Umbilical cord (tissue), 1 donor: ENCODE measurements at regions not wholly inside any gene's neighbourhood (a gene's known extent, or its start where the extent isn't known, plus 50 kb on each side); places are given as distances from the start of the nearest gene placed in this dataset.

ENCODE experiments used
- DNase-seq: peaks from one replicate; pipeline ENCODE4 v3.0.0-alpha.2; 2015; ENCODE audit warnings: low spot score

DNA sequence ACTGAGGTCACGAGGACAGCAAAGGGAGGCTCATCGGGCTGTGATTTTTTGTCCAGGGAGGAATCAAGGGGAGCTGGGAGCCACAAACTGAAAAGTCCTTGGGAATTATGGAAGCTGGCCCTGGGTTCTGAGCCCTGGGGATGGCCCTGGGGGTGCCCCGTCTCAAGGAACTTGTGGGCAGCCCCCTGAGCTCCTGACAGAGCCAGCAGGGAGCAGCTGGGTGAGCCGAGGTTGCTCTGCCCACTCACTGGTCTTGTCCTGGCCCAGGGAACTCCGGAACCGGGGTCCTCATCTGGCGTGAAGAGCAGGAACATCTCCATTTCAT lies 61.3 kb upstream of the HDAC4 start:
- no peak for DNase-seq

DNA sequence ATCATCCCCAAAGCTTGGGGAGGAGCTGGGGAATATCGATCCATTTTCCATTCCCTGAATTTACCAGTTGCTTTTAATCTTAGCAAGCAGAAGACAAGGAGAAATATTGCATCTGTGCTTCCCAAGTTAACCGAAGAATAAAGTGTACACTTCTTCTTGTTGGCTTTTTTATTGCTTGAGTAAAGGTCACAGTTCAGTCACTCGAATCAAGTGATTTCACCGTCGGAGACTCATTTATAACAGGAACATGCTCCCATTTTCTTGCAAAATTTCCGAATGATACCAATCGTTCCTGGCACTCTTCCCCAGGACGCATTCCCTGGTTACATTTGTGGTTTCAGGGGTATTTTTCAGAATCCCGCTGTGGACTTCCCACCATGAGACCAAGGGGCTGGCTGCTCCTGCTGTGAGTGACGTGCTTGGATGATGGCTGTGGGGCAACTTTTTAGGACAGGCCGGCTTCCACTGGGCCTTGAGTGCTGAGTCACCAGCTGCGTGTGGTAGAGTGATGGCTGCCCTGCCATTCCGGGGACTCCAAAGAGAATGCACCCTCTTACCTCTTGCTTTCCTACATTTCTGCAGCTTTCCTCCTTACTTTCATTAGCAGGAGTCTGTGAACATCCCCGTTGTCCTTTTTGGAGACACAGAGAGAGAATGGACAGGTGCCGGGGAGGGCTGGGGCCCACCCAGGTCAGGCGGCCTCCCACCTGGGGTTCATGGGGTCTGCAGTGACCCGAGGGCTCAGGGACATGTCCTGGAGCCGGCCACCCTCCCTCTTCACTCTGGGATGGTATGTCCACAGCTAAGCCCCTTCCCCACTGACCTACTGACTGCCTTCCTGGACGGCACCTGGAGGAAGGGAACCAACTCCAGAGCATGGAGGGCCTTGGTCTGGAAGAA lies 60.7 kb upstream of the HDAC4 start:
- no peak for DNase-seq

DNA sequence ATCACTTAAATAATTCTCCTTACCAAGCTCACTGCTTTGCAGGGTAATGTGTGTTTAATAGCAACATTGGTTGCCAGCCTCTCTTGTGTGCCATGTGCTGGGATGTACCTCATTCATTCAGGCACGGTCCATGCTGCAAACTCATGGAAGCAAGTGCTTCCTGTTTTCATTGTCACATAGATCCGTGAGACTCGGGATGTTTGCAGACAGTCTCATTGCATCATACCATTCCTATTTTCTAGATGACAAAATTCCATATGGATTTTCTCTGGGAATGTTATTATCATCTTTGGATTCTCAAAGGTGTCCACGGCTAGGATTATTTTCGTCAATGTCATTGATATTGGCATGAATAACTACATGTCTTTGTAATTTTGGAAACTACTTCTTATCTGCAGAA lies 60.0 kb upstream of the HDAC4 start:
- no peak for DNase-seq

DNA sequence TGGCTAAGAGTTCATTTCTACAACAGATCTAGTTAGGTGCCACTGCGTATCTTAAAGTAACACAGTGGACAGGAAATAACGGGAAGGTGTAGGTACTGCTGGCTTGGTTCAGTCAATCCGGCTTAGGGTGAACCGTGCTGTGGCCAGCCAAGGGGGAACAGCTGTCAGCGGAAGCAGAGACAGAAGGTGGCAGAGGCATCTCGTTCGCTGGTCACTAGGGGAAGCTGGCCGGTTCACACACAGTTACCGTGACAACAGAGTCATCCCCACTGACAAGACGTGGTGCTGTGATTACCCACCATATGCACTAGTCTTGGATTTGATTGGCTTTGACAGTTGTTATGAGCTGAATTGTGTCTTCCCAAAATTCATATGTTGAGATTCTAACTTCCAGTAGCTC lies 58.8 kb upstream of the HDAC4 start:
- DNase-seq: no peak

DNA sequence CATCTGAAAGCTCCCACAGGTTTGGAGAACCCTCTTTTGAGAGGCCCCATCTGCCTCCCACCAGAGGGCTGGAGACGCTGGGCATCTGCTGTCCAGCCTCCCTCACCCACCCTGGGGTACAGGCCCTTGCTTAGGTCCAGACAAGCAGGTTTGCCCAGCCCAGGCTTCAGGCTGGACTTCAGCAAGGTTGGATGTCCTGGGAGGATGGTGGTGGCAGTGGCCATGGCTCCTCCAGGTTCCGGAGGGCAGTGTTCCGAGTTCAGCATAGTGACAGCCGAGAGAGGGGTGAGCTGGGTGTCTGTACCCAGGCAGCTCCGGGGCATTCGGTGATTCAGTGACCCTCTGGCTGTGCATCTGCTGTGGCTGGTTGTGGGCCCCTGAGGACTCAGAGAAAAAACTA lies 58.2 kb upstream of the HDAC4 start:
- no peak for DNase-seq

DNA sequence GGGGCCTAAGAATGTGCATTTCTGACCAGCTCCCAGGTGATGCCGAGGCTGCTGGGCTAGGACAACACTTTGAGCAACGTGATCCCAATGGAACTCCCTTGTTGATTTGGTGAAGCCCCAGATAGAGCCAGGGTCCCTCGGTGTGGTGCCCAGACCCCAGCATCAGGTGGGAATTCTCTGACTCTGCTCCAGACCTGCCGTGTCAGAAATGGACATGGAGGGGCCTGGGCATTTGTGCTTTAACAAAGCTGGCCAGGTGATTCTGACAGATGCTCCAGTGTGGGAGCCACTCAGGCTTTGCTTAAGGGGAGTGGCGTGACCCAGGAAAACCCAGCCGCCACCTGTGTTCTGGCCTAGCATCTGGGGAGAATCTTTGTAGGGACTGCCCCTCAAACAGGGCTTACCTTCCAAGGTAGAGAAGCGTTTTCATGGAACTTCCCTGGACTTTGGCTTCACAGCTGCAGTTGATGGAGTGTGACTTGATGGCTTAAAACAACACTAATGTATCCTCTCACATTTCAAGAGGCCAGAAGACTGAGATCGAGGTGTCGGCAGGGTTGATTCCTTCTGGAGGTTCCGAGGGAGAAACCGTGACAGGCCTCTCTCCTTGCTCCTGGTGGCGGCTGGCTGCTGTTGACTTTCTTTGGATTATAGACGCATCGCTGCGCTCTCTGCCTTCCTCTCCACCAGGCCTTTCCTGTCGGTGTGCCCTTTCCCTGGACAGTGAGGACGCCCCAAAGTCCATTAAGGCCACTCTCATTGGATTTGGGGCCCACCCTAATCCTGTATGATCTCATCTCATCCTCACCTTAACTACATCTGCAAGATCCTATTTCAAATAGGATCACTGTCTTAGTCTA lies 57.0 kb upstream of the HDAC4 start:
- DNase-seq: no peak

DNA sequence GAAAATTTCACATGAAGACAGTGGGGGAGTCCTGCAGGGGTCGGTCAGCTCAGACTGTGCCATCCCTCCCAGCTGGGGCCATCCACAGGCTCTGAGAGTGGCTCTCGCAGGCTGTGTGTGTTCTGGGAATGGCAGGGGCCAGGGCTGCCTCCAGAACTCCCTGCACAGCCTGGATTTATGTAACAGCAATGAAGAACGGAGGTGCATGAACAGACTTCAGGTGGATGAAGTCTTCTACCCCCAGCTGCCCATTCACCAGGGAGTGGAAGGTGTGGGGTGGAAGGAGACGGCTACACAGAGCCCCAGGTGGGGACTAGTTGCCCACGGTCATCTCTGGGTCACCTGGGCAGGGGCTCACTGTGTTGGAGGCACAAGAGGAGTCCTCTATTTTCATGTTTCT lies 56.1 kb upstream of the HDAC4 start:
- DNase-seq: no peak

DNA sequence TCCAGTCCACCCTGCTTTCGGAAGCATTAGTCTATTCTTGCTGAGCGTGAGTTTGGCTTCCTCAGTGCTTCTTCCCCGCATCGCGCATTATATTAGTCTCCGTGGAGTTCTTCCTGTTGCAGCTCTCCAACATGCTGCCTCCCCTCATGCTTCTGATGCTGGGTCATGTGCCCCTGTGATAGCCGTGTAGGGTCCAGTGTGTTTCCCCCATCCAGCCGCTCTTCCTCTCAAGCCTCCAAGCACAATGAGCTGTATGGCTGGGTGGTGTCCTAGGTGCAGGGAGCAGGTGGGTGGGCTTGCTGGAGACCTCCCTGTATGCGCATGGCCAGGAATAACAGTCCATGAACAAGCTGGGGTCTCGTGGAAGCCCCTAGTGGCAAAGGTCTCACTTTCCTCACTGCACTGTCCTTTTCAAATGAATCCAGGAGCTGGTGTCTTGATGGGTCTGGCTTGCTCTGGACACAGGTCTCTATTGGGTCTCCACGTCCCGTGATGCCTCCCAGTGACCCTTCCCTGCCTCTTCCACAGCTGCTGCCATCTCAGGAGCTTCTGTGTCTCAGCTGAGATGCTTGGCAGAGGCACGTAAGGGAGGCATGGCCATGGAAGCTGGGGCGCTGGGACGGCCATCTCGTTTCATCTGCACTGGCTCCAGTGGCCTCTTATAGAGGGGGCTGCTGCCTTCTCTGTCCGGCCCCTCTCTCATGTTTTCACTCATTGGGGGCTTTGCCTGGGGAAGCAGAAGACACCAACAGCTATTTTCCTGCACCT lies 54.8 kb upstream of the HDAC4 start:
- DNase-seq: no peak

DNA sequence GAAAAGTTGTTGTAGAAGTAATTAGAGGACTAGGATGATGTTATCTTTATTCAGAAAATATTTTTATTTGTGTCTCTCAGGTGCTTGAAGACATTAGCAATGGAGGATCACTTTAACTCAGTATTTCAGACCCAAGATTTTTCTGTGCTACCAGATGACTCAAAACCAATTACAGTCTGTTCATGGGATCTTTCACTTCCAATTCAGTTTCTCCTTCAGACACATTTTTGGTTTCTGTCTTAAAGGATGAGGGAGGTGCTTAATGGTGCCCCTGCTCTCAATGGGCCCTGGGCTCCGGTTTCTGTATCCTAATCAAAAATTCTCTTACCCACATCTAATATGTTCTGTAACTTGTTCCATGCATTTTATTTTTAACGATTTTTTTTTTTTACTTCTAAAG lies 53.7 kb upstream of the HDAC4 start:
- no peak for DNase-seq
